ENCODE measurements at regions not wholly inside any gene's neighbourhood (a gene's known extent, or its start where the extent isn't known, plus 50 kb on each side); places are given as distances from the start of the nearest gene placed in this dataset.

GRCh38 chr14:53510281-53510912 lies 357.3 kb upstream of the DDHD1 start:
- no peak for DNase-seq

- no peak for DNase-seq
These were observed 356.4 kb upstream of the DDHD1 start for GRCh38 chr14:53509276-53510244.

- no peak for DNase-seq
These were observed 348.5 kb upstream of the DDHD1 start for GRCh38 chr14:53501361-53502211.

- DNase-seq, result no peak
These were observed 347.1 kb upstream of the DDHD1 start for GRCh38 chr14:53500191-53500590.

GRCh38 chr14:53496668-53497067 lies 343.5 kb upstream of the DDHD1 start:
- no peak for DNase-seq

GRCh38 chr14:53495846-53496343 lies 342.8 kb upstream of the DDHD1 start:
- no peak for DNase-seq

- no peak for DNase-seq
These were observed 341.5 kb upstream of the DDHD1 start for GRCh38 chr14:53494587-53494986.

- DNase-seq, result no peak
These were observed 340.7 kb upstream of the DDHD1 start for GRCh38 chr14:53493860-53494259.

- DNase-seq, result no peak
These were observed 340.2 kb upstream of the DDHD1 start for GRCh38 chr14:53493320-53493719.

GRCh38 chr14:53491884-53492277 lies 338.8 kb upstream of the DDHD1 start:
- no peak for DNase-seq

GRCh38 chr14:53491256-53491883 lies 338.2 kb upstream of the DDHD1 start:
- DNase-seq, result no peak

- DNase-seq, result no peak
These were observed 325.1 kb upstream of the DDHD1 start for GRCh38 chr14:53478174-53478573.

GRCh38 chr14:53473480-53473879 lies 320.4 kb upstream of the DDHD1 start:
- DNase-seq, result no peak

GRCh38 chr14:53472306-53472705 lies 319.2 kb upstream of the DDHD1 start:
- no peak for DNase-seq

GRCh38 chr14:53470351-53471043 lies 317.4 kb upstream of the DDHD1 start:
- no peak for DNase-seq

GRCh38 chr14:53468876-53469275 lies 315.8 kb upstream of the DDHD1 start:
- no peak for DNase-seq

- no peak for DNase-seq
These were observed 311.3 kb upstream of the DDHD1 start for GRCh38 chr14:53464376-53464775.

- no peak for DNase-seq
These were observed 310.0 kb upstream of the DDHD1 start for GRCh38 chr14:53462931-53463778.

- DNase-seq, result no peak
These were observed 308.7 kb upstream of the DDHD1 start for GRCh38 chr14:53461858-53462257.

- no peak for DNase-seq
These were observed 307.4 kb upstream of the DDHD1 start for GRCh38 chr14:53460544-53460943.

GRCh38 chr14:53458368-53458814 lies 305.3 kb upstream of the DDHD1 start:
- DNase-seq, result no peak
